Osteocyte (in vitro differentiated cells): ENCODE measurements at regions not wholly inside any gene's neighbourhood (a gene's known extent, or its start where the extent isn't known, plus 50 kb on each side); places are given as distances from the start of the nearest gene placed in this dataset.

Experiments
- DNase-seq: peaks from one replicate; pipeline ENCODE4 v3.0.0; 2021; ENCODE audit warnings: mixed read lengths; ENCODE audit not compliant: unreplicated experiment; ENCODE audit errors: extremely low spot score
- H3K27ac Mint-ChIP-seq: one replicate; pipeline ENCODE4 v1.8.0; 2021; ENCODE audit warnings: mild to moderate bottlenecking, mixed read lengths; ENCODE audit not compliant: unreplicated experiment
- H3K27me3 Mint-ChIP-seq: one replicate; pipeline ENCODE4 v1.8.0; 2021; ENCODE audit warnings: mixed read lengths; ENCODE audit not compliant: unreplicated experiment
- H3K36me3 Mint-ChIP-seq: one replicate; pipeline ENCODE4 v1.8.0; 2021; ENCODE audit warnings: mixed read lengths; ENCODE audit not compliant: unreplicated experiment
- H3K4me1 Mint-ChIP-seq: one replicate; pipeline ENCODE4 v1.8.0; 2021; ENCODE audit warnings: mixed read lengths; ENCODE audit not compliant: unreplicated experiment
- H3K4me3 Mint-ChIP-seq: one replicate; pipeline ENCODE4 v1.8.0; 2021; ENCODE audit warnings: mild to moderate bottlenecking, moderate library complexity, mixed read lengths; ENCODE audit not compliant: unreplicated experiment
- H3K9me3 Mint-ChIP-seq: one replicate; pipeline ENCODE4 v1.8.0; 2021; ENCODE audit warnings: mixed read lengths; ENCODE audit not compliant: unreplicated experiment
- CTCF ChIP-seq: fragments of 200-600 bp; sonication (generic); IDR thresholded peaks from 2 replicates; pipeline ENCODE4 v1.5.0; 2021; ENCODE audit warnings: antibody characterized with exemption, mild to moderate bottlenecking, moderate library complexity

DNA sequence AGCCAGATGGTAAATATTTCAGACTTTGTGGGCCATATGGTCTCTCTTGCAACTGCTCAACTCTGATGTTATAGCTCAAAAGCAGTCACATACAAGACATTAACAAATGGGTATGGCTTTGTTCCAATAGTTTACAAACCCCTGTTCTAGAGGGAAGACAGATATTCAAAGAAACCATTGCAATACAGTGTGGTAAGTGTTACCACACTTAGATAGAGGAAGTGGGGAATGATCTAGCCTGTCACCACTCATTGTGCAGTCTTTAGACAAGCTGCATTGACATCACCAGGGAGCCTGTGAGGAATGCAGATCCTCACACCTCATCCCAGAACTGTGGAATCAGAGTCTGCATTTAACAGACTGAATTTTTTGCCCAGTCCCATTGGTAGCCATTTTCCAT is 80.0 kb upstream of the RGS6 start:
- no peak for TF ChIP-seq CTCF
- Mint-ChIP-seq H3K27me3 (peaks cover 17% of the 10 kb centered on the region), H3K9me3 (peaks cover 10% of the 10 kb centered on the region), H3K4me1 (peaks cover 6% of the 10 kb centered on the region), H3K36me3 (no peaks in the 10 kb centered on the region), H3K27ac (no peak overlapping the region), H3K4me3 (no peak overlapping the region)
- no peak for DNase-seq

DNA sequence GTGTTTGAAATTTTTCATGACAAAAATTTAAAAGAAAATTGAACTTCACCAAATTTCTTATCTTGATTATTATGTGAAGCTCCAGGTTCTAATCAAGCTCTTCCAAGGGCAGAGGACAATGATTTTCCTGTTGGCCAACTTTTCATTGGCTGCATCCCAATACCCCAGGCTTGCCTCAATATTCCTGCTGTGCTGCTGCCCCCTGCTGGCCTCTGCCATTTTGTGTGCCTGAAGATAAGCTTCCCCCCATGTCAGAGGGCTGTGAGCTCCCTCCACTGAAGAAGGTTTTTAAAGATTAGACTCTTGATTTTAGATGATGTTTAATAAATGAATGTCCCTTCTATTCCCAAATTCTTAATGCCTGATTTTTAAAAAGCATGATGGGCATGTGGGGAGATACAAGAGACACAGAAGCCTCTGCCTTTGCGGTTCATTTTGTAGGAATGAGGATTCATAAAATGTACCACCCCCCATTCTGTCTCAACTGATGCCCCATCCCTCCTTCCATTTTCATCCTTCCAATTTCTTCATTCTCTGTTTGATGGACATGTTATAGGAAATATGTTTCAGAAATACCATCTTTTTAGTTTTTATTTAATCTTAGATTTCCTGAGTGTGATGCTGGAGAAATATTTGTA is 76.7 kb upstream of the RGS6 start:
- no peak for DNase-seq
- peak; percentile 72 for TF ChIP-seq CTCF
- Mint-ChIP-seq H3K4me3 (no peak overlapping the region), H3K4me1 (no peaks in the 10 kb centered on the region), H3K27ac (no peak overlapping the region), H3K9me3 (peaks cover 23% of the 10 kb centered on the region), H3K27me3 (peaks cover 17% of the 10 kb centered on the region), H3K36me3 (no peaks in the 10 kb centered on the region)

DNA sequence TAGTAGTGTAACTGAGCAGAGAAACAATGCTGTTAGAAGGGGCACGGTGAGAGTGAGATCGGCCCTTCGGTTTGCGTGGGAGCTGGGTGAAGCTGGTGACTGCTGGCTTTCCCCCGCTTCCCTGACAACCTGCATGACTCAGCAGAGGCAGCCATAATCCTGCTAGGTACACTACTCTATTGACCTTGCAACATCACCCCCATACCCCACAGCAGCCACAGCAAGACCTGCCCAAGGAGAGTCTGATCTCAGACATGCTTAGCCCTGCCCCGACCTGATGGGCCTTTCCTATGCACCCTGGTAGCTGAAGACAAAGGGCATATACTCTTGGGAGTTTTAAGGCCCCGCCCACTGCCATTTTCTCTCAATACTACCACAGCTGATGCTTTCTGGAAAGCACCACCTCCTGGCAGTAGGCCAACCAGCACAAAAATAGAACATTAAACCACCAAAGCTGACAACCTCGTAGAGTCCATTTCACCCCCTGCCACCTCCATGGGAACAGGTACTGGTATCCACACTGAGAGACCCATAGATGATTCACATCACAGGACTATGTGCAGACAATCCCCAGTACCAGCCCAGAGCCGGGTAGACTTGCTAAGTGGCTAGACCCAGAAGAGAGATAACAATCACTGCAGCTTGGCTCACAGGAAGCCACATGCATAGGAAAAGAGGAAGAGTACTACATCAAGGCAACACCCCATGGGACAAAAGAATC is 75.9 kb upstream of the RGS6 start:
- Mint-ChIP-seq H3K4me1 (no peaks in the 10 kb centered on the region), H3K27ac (no peak overlapping the region), H3K4me3 (no peak overlapping the region), H3K36me3 (no peaks in the 10 kb centered on the region), H3K9me3 (peaks cover 29% of the 10 kb centered on the region), H3K27me3 (peaks cover 17% of the 10 kb centered on the region)
- DNase-seq: no peak
- no peak for TF ChIP-seq CTCF

DNA sequence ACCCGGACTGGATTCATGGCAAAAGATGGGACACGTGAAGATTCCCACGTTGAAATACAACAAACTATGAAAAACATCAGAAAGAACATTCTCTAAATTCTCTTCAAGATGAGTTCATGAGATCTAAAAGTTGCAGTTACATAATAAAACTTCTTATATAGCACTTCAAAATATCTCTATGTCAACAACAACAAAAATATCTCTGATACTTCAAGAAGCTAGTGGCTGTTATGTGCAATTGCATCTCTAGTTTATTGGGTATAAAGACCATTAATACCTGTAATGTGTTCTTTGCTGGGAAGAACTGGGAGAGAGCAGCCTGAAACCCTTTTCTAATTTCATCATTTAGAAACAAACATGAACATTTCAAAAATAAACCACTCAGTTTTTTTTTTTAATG is 69.2 kb upstream of the RGS6 start:
- no peak overlapping the region for H3K4me3 Mint-ChIP-seq
- H3K27me3 Mint-ChIP-seq: peaks cover 4% of the 10 kb centered on the region
- peaks cover 23% of the 10 kb centered on the region for H3K9me3 Mint-ChIP-seq
- no peak overlapping the region for H3K27ac Mint-ChIP-seq
- no peaks in the 10 kb centered on the region for H3K4me1 Mint-ChIP-seq
- no peak for DNase-seq
- H3K36me3 Mint-ChIP-seq: no peaks in the 10 kb centered on the region
- peak; percentile 9 for TF ChIP-seq CTCF

- Mint-ChIP-seq H3K27me3 (no peaks in the 10 kb centered on the region), H3K27ac (no peak overlapping the region), H3K36me3 (no peaks in the 10 kb centered on the region), H3K4me3 (no peak overlapping the region), H3K9me3 (peaks cover 22% of the 10 kb centered on the region), H3K4me1 (no peaks in the 10 kb centered on the region)
- DNase-seq: no peak
- no peak for TF ChIP-seq CTCF
These were observed 68.5 kb upstream of the RGS6 start for GRCh38 chr14:71863766-71864165.
